Stimulated activated CD4-positive, alpha-beta T cell treated with anti-CD3 and anti-CD28 coated beads, Interleukin-12 subunit alpha, Interleukin-12 subunit beta, amount 100 ng/mL, for 48 hours (primary cell): ENCODE measurements at regions not wholly inside any gene's neighbourhood (a gene's known extent, or its start where the extent isn't known, plus 50 kb on each side); places are given as distances from the start of the nearest gene placed in this dataset.

Experiments
- DNase-seq, 3 donors: peaks; one replicate each; pipeline ENCODE4 v3.0.0-alpha.2; 2020; ENCODE audit warnings: low read depth in 2 of 3, low spot score in 1 of 3

DNA sequence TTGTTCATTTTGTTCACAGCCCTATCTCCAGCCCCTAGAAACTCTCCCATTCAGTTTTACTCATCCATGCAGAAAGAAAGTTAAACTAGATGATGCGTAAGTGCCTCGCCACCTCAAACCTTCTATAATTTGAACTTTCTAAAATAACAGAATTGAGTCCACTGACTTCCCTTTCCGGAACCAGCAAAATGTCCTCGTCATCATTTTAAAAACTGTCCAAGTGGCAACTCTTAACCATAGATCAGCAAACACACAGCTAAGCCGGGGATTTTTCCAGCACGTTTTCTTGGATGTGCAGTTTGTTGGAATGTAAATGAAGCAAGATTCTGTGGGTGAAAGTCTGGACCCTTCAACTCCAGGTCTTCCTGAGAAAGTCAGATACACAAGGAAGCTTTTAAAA is 369.7 kb upstream of the ERCC4 start:
- no peak for DNase-seq

DNA sequence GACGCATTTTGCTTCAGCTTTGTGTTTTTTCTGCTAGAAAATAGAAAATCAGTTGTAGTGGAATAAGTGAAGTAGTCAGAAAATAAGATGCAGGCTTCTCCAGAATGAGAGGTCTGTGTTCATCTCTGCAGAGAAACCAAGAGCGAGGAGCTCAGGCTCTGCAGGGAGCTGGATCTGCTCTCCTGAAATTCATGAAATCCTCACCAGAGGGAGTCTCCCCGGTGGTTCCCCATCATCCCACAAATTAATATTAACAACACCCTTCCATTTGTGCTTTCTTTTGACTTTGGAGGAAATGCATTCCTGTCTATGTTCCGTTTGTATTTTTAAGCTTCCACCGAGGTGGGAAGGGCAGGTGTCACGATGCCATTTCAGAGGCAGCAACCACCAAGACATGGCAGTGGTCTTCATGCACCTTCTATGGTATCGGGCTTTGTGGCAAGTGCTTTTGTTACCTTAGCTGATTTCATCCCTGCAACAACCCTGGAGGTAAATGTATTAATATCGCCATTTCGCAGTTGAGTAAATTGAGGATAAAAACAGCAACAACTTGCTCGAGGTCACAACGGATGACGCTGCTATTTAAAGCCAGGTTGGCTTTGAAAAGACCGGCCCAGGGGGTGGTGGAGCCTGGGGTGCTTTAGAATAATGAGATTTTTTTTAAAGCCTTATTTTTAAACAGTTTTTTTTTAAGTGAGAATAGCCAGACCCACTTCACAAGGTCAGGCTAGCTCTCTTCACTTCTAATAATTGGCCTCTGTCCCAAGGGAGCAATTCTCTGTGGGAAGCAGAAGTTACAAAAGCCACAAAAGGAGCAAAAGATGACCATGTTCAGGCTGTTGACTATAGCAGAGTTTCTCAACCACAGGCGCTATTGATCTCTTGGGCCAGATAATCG is 367.6 kb upstream of the ERCC4 start:
- no peak for DNase-seq

- DNase-seq, result no peak
Measured at GRCh38 chr16:13552960-13553257, 367.0 kb upstream of the ERCC4 start.

DNA sequence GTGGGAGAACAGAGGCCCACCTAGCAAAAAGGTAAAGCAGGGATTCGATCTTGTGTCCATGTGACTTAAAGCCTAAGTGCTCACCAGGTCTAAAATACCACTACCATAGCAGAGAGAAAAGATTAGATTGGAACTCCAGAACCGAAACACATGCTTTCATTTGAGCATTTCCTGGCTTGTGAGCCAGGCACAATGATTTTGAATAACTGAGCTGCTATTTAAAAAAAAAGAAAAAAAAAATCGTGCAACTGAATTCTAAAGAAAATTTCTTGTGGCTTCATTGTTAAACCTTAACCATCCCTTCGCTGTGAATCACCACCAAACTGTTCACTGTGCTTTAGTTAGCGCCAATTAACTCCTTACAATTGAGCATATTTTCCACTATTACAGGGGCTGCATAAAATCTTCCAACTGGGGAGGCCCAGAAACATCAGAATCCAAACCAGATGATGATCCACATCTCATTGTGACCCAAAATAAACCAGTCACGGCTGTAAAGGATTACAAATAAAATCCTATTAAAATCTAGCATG is 366.4 kb upstream of the ERCC4 start:
- no peak for DNase-seq

DNA sequence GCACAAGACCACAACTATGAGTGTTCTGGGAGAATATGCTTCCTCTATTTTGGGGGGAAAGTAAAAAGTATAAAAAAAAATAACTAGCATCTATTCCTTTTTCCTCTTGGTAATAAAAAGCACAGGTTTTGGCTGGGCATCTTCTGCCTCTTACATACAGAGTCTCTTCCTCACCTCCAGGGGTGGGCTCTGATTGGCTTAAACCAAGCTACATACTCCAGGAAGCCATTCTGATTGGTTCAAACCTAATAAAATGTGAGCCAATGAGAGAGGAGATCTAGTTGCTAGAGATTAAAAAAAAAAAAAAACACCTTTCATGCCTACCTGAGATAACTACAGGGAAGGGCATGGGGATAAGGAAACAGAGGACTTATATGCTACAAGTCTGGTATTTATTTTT is 365.9 kb upstream of the ERCC4 start:
- DNase-seq, result no peak

DNA sequence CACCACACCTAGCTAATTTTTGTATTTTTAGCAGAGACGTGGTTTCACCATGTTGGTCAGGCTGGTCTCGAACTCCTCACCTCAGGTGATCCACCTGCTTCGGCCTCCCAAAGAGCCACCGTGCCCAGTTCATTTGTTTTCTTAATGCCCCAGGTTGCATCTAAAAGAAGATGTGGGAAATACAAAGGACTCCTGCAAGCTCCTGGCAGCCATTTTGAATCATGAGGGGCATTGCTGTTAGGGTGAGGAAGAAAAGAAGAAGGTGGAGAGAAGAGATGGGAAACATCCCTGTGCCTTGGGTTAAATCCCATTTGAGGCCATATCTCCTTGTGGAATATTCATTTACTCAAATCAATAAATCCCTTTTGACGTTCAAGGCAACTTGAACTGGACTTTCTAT is 365.3 kb upstream of the ERCC4 start:
- DNase-seq, result no peak

- DNase-seq, result no peak
Measured at GRCh38 chr16:13557418-13557817, 362.5 kb upstream of the ERCC4 start.

- no peak for DNase-seq
Measured at GRCh38 chr16:13558752-13559151, 361.2 kb upstream of the ERCC4 start.

DNA sequence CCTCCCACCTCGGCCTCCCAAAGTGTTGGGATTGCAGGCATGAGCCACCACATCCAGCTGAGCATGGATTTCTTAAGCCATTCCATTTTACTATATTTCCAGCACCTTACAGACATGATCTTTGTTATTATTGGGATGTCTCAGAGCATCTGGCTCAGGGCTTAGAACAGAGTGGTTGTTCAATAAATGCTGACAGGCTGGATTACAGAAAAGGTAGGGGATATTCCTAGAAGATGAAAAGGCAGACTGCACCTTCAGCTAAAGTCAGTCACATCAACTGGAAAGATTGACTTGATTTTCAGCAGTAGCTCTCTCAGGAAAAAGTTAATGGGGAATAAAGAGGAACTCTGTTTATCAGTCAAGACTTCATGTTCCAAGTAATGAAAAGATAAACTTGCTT is 360.3 kb upstream of the ERCC4 start:
- no peak for DNase-seq

DNA sequence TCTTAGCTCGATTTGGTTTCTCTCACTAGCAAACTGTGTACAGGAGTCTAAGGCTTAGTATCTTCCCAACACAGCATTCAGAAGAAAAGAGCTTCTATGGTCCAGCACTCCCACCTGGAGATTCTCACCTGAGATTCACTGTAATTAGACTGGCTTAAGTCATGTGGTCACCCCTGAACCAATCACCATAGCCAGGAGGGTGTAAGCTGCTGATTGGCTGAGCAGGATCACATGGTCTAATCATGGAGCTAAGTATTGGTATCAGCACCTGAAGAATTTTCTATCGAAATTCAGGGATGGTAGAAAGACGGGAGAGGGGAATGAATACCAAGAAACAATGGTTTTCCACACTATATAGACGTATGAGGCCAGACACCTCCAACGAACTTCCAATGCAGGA is 359.8 kb upstream of the ERCC4 start:
- DNase-seq, result no peak

- no peak for DNase-seq
Measured at GRCh38 chr16:13561291-13562070, 358.5 kb upstream of the ERCC4 start.

- DNase-seq, result no peak
Measured at GRCh38 chr16:13568803-13569202, 351.2 kb upstream of the ERCC4 start.

DNA sequence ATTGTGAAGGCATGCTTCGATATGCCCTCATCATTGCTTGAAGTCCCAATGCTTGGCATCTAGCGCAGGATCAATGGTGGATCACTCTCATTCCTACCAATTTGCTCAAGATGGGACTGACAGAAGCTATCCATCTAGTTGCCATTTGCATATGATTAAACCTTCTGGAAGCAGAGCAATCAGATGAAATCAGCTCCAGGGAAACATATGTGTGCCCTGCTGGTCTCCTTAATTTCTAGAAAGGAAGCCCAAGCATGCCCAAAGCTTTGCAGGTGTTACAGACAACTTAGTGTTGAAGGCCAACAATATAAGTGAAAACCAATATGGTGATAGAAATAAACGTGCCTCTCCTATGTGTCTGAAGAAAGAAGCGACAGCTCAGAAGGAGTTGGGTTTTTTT is 350.0 kb upstream of the ERCC4 start:
- no peak for DNase-seq

GRCh38 chr16:13571036-13571435 is 348.9 kb upstream of the ERCC4 start:
- DNase-seq, result no peak

- no peak for DNase-seq
Measured at GRCh38 chr16:13573903-13574302, 346.1 kb upstream of the ERCC4 start.

- DNase-seq, result no peak
Measured at GRCh38 chr16:13586051-13586450, 333.9 kb upstream of the ERCC4 start.

GRCh38 chr16:13587181-13587580 is 332.8 kb upstream of the ERCC4 start:
- DNase-seq, result no peak

DNA sequence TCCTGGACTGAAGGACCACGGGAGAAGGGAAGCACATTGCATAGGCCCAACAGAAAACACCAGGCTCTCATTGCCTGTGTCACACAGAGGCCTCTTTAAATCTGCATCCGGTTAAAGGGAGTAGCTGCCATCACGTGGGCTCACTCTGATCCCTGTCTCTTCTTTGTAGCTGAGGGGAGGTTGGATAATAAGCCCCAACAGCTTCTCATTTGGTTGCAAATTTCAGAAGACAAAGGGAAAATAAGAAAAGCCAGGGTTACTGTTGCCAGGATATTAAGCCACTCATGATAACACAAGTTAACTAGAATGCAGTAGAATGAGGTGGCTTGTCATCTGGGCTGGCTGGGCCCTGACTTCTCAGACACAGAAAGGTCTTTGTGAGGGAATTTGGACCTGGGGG is 325.1 kb upstream of the ERCC4 start:
- no peak for DNase-seq

DNA sequence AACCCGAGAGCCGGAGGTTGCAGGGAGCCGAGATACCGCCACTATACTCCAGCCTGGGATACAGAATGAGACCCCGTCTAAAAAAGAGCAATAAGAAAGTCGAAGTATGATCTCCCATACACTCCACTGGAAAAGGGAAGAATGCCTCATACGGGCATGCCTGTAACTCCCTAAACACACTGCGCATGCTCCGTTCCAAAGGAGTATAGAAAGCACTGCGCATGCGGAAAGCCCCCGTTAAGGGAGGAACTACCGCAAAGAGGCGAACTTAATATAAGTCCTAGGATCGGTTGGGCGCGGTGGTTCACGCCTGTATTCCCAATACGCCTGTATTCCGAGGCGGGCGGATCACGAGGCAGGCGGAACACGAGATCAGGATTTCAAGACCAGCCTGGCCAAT is 313.1 kb upstream of the ERCC4 start:
- DNase-seq, result no peak

DNA sequence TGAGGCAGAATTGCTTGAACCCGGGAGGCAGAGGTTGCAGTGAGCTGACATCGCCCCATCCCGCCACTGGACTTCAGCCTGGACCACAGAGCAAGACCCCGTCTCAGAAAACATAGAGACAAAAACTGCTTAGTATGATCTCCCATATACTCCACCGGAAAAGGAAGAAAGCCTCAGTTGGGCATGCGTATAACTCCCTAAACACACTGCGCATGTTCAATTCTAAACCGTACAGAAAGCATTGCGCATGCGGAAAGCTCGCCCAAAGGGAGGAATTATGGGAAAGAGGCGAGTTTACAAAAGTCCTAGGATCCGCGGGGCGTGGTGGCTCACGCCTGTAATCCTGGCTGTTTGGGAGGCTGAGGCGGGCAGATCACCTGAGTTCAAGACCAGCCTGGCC is 312.7 kb upstream of the ERCC4 start:
- no peak for DNase-seq

GRCh38 chr16:13611596-13611995 is 308.4 kb upstream of the ERCC4 start:
- no peak for DNase-seq

- no peak for DNase-seq
Measured at GRCh38 chr16:13612623-13613022, 307.3 kb upstream of the ERCC4 start.
